MM.1S (cell line): ENCODE measurements at regions not wholly inside any gene's neighbourhood (a gene's known extent, or its start where the extent isn't known, plus 50 kb on each side); places are given as distances from the start of the nearest gene placed in this dataset.

Source experiments
- DNase-seq: peaks from one replicate; pipeline ENCODE4 v3.0.0-alpha.2; 2015
- H2AFZ ChIP-seq: fragments of 300-600 bp; sonication (generic); 2 replicates; pipeline ENCODE4 v1.6.0; 2016; ENCODE audit warnings: antibody characterized with exemption, low read length
- H3F3A ChIP-seq: fragments of 300-600 bp; sonication (generic); 2 replicates; pipeline ENCODE4 v1.6.1; 2016; ENCODE audit warnings: mild to moderate bottlenecking, antibody characterized with exemption, low read length, moderate library complexity, mixed read lengths; ENCODE audit not compliant: insufficient read depth
- H3K27ac ChIP-seq: fragments of 300-600 bp; sonication (generic); 2 replicates; pipeline ENCODE4 v1.5.1; 2016; ENCODE audit warnings: mild to moderate bottlenecking, low read length
- H3K27me3 ChIP-seq: fragments of 300-600 bp; sonication (generic); replicated peaks from 2 replicates; pipeline ENCODE4 v1.6.0; 2016; ENCODE audit warnings: low read length; ENCODE audit not compliant: insufficient read depth
- H3K36me3 ChIP-seq: fragments of 300-600 bp; sonication (generic); replicated peaks from 2 replicates; pipeline ENCODE4 v1.6.1; 2016; ENCODE audit warnings: mild to moderate bottlenecking, low read length, mixed read lengths; ENCODE audit not compliant: insufficient read depth
- H3K4me1 ChIP-seq: fragments of 300-600 bp; sonication (generic); 2 replicates; pipeline ENCODE4 v1.6.1; 2016; ENCODE audit warnings: low read length, mixed read lengths
- H3K4me2 ChIP-seq: fragments of 300-600 bp; sonication (generic); 2 replicates; pipeline ENCODE4 v1.6.0; 2016; ENCODE audit warnings: low read depth, low read length
- H3K4me3 ChIP-seq: fragments of 300-600 bp; sonication (generic); 2 replicates; pipeline ENCODE4 v1.5.1; 2016; ENCODE audit warnings: low read length, mixed read lengths
- H3K79me2 ChIP-seq: fragments of 300-600 bp; sonication (generic); 2 replicates; pipeline ENCODE4 v1.6.1; 2016; ENCODE audit warnings: mixed run types, low read length, mixed read lengths
- H3K9ac ChIP-seq: fragments of 300-600 bp; sonication (generic); 2 replicates; pipeline ENCODE4 v1.6.1; 2016; ENCODE audit warnings: low read length, mixed read lengths
- H3K9me2 ChIP-seq: fragments of 300-600 bp; sonication (generic); replicated peaks from 2 replicates; pipeline ENCODE4 v1.6.1; 2016; ENCODE audit warnings: mild to moderate bottlenecking, low read length, mixed read lengths; ENCODE audit not compliant: insufficient read depth
- H3K9me3 ChIP-seq: fragments of 300-600 bp; sonication (generic); replicated peaks from 2 replicates; pipeline ENCODE4 v1.6.1; 2016; ENCODE audit warnings: mild to moderate bottlenecking, low read length, mixed read lengths; ENCODE audit not compliant: insufficient read depth
- H4K20me1 ChIP-seq: fragments of 300-600 bp; sonication (generic); 2 replicates; pipeline ENCODE4 v1.6.1; 2016; ENCODE audit warnings: mild to moderate bottlenecking, low read length, moderate library complexity, mixed read lengths; ENCODE audit not compliant: insufficient read depth
- CTCF ChIP-seq: fragments of 300-600 bp; sonication (generic); IDR thresholded peaks from 2 replicates; pipeline ENCODE4 v1.5.1; 2016; ENCODE audit warnings: antibody characterized with exemption, low read length, mixed read lengths
- EZH2 ChIP-seq: fragments of 300-600 bp; sonication (generic); optimal IDR thresholded peaks from 2 replicates; pipeline ENCODE3; 2017; ENCODE audit warnings: low read depth, mild to moderate bottlenecking, antibody characterized with exemption, low read length, mixed read lengths
- EZH2phosphoT487 ChIP-seq: fragments of 300-600 bp; sonication (generic); IDR thresholded peaks from 2 replicates; pipeline ENCODE4 v1.6.1; 2018; ENCODE audit warnings: antibody characterized with exemption, low read length

GRCh38 chr4:19348746-19349145 is 903.0 kb upstream of the SLIT2 start:
- no peak overlapping the region for H2AFZ ChIP-seq
- no peak overlapping the region for H3K27ac ChIP-seq
- H3K4me3 ChIP-seq, result no peak overlapping the region
- no peaks in the 10 kb centered on the region for H3K9me3 ChIP-seq
- no peaks in the 10 kb centered on the region for H3K9me2 ChIP-seq
- TF ChIP-seq EZH2 (no peak), EZH2phosphoT487 (no peak), CTCF (no peak)
- no peaks in the 10 kb centered on the region for H3K79me2 ChIP-seq
- H3K4me1 ChIP-seq, result no peaks in the 10 kb centered on the region
- no peaks in the 10 kb centered on the region for H3K36me3 ChIP-seq
- H3K4me2 ChIP-seq, result no peak overlapping the region
- no peaks in the 10 kb centered on the region for H3K27me3 ChIP-seq
- no peaks in the 10 kb centered on the region for H3F3A ChIP-seq
- no peaks in the 10 kb centered on the region for H4K20me1 ChIP-seq
- no peak for DNase-seq
- no peak overlapping the region for H3K9ac ChIP-seq

- H3K27ac ChIP-seq, result no peak overlapping the region
- H3K36me3 ChIP-seq, result no peaks in the 10 kb centered on the region
- H3K9me3 ChIP-seq, result no peaks in the 10 kb centered on the region
- DNase-seq, result no peak
- H3K9ac ChIP-seq, result no peak overlapping the region
- H3K9me2 ChIP-seq, result no peaks in the 10 kb centered on the region
- no peaks in the 10 kb centered on the region for H3K79me2 ChIP-seq
- H4K20me1 ChIP-seq, result no peaks in the 10 kb centered on the region
- no peak overlapping the region for H2AFZ ChIP-seq
- no peak overlapping the region for H3K4me3 ChIP-seq
- no peak overlapping the region for H3K4me2 ChIP-seq
- no peaks in the 10 kb centered on the region for H3K27me3 ChIP-seq
- no peaks in the 10 kb centered on the region for H3K4me1 ChIP-seq
- H3F3A ChIP-seq, result no peaks in the 10 kb centered on the region
- no peak for TF ChIP-seq EZH2phosphoT487
- no peak for TF ChIP-seq CTCF
- no peak for TF ChIP-seq EZH2
These were observed 905.1 kb upstream of the SLIT2 start for GRCh38 chr4:19346636-19347035.

GRCh38 chr4:19329631-19330030 is 922.1 kb upstream of the SLIT2 start:
- TF ChIP-seq EZH2 (no peak), CTCF (no peak), EZH2phosphoT487 (no peak)
- Histone ChIP-seq H3F3A (no peaks in the 10 kb centered on the region), H3K4me2 (no peak overlapping the region), H3K4me3 (no peak overlapping the region), H3K9ac (no peak overlapping the region), H2AFZ (no peak overlapping the region), H3K9me3 (no peaks in the 10 kb centered on the region), H4K20me1 (no peaks in the 10 kb centered on the region), H3K79me2 (no peaks in the 10 kb centered on the region), H3K36me3 (no peaks in the 10 kb centered on the region), H3K9me2 (no peaks in the 10 kb centered on the region), H3K27ac (no peak overlapping the region), H3K27me3 (no peaks in the 10 kb centered on the region), H3K4me1 (no peaks in the 10 kb centered on the region)
- no peak for DNase-seq

- Histone ChIP-seq H3K9me2 (no peaks in the 10 kb centered on the region), H3K4me3 (no peak overlapping the region), H3K4me1 (no peaks in the 10 kb centered on the region), H3K79me2 (no peaks in the 10 kb centered on the region), H4K20me1 (no peaks in the 10 kb centered on the region), H3K27me3 (no peaks in the 10 kb centered on the region), H3K27ac (no peak overlapping the region), H3K9ac (no peak overlapping the region), H3K4me2 (no peak overlapping the region), H3K36me3 (no peaks in the 10 kb centered on the region), H2AFZ (no peak overlapping the region), H3F3A (no peaks in the 10 kb centered on the region), H3K9me3 (no peaks in the 10 kb centered on the region)
- TF ChIP-seq EZH2phosphoT487 (no peak), EZH2 (no peak), CTCF (no peak)
- no peak for DNase-seq
These were observed 922.6 kb upstream of the SLIT2 start for GRCh38 chr4:19329077-19329476.
